Body of pancreas (tissue), 4 donors: ENCODE measurements at regions not wholly inside any gene's neighbourhood (a gene's known extent, or its start where the extent isn't known, plus 50 kb on each side); places are given as distances from the start of the nearest gene placed in this dataset.

Experiments
- POLR2A ChIP-seq, 3 donors: fragments of 450-650 bp; IDR thresholded peaks; one replicate each; pipeline ENCODE4 v1.6.1; 2016; ENCODE audit warnings: antibody characterized with exemption in 3 of 3, mild to moderate bottlenecking in 2 of 3
- TF ChIP-seq, protein P1 (sequence below), 7 experiments: fragments of 450-650 bp in 4 of 7; fragments of 200-600 bp in 3 of 7; sonication (generic) in 3 of 7; IDR thresholded peaks; one replicate each; pipeline ENCODE4 v1.5.1; 2016 to 2019; ENCODE audit warnings: antibody characterized with exemption in 7 of 7

DNA sequence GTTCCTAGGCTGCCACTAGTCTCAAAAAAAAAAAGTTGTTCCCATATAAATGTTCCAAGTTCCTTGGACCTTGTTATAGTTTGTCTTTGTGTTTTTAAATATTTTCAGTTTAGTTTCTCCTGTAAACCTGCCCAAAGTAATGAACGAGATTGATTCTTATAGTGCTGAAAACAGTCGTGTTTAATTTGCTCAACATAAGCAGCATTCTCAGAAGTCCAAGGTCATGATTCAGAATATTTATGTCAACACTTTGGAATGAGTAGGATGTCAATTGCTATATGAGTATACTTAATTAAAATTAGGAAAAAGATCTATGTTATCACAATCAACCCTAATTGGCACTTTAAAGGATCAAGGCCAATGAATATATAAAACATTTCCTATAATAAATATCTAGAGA lies 510.9 kb downstream of the PPP4R3C start:
- TF ChIP-seq, protein P1, sequence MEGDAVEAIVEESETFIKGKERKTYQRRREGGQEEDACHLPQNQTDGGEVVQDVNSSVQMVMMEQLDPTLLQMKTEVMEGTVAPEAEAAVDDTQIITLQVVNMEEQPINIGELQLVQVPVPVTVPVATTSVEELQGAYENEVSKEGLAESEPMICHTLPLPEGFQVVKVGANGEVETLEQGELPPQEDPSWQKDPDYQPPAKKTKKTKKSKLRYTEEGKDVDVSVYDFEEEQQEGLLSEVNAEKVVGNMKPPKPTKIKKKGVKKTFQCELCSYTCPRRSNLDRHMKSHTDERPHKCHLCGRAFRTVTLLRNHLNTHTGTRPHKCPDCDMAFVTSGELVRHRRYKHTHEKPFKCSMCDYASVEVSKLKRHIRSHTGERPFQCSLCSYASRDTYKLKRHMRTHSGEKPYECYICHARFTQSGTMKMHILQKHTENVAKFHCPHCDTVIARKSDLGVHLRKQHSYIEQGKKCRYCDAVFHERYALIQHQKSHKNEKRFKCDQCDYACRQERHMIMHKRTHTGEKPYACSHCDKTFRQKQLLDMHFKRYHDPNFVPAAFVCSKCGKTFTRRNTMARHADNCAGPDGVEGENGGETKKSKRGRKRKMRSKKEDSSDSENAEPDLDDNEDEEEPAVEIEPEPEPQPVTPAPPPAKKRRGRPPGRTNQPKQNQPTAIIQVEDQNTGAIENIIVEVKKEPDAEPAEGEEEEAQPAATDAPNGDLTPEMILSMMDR (IDR thresholded peaks at IDR 0.05), result no peak
- no peak for TF ChIP-seq POLR2A (IDR thresholded peaks at IDR 0.05)
